ENCODE measurements at regions not wholly inside any gene's neighbourhood (a gene's known extent, or its start where the extent isn't known, plus 50 kb on each side); places are given as distances from the start of the nearest gene placed in this dataset.

- H4K20me1 ChIP-seq (ENCODE audit: insufficient read depth, low read length), result no peaks in the 10 kb centered on the region
- intact Hi-C loops (cut with micrococcal nuclease; ENCODE audit: unreplicated experiment), result no loop called here
- CTCF ChIA-PET (ENCODE audit: unreplicated experiment), result interaction anchor here (0.6 kb wide), 1 partner anchor 149 kb away, joined by 3 read pairs; no protein-coding TSS in a partner anchor
Measured at GRCh38 chr21:31408301-31409088, 64.4 kb upstream of the TIAM1 start.

GRCh38 chr21:31406510-31406909 lies 62.4 kb upstream of the TIAM1 start:
- no peaks in the 10 kb centered on the region for H4K20me1 ChIP-seq (ENCODE audit: insufficient read depth, low read length)
- no peaks in the 10 kb centered on the region for H3K36me3 ChIP-seq (ENCODE audit: insufficient read depth, low read length)
- no peaks in the 10 kb centered on the region for H3K9me2 ChIP-seq (ENCODE audit: insufficient read depth, low read length)
- no peak for TF ChIP-seq EZH2phosphoT487 (IDR thresholded peaks at IDR 0.05; ENCODE audit: borderline replicate concordance, low read depth, low read length)
- TF ChIP-seq CTCF (conservative IDR thresholded peaks at IDR 0.05; ENCODE audit: low read length), result no peak
- no peak overlapping the region for H3K4me2 ChIP-seq (ENCODE audit: low read length)
- no peak for DNase-seq (ENCODE audit: low spot score)
- no TSS peak for BruUV-seq (replicated peaks)
- H3K9me3 ChIP-seq (ENCODE audit: low read length), result no peaks in the 10 kb centered on the region
- intact Hi-C loops (cut with micrococcal nuclease; ENCODE audit: unreplicated experiment), result no loop called here
- H3K79me2 ChIP-seq (ENCODE audit: insufficient read depth, low read depth, low read length), result no peaks in the 10 kb centered on the region
- H3K4me1 ChIP-seq (ENCODE audit: insufficient read depth, low read length, poor library complexity, severe bottlenecking), result peaks cover 16% of the 10 kb centered on the region
- no peak overlapping the region for H3K27ac ChIP-seq (ENCODE audit: low read depth, low read length, poor library complexity, severe bottlenecking)
- H2AFZ ChIP-seq (ENCODE audit: low read length), result no peak overlapping the region
- ChIA-PET POLR2A (interaction anchor here (0.7 kb wide), 1 partner anchor 20 kb away, joined by 3 read pairs; no protein-coding TSS in a partner anchor), CTCF (ENCODE audit: unreplicated experiment) (no interaction called here)
- no peak overlapping the region for H3K4me3 ChIP-seq (ENCODE audit: low read depth, low read length, poor library complexity, severe bottlenecking)

More at GRCh38 chr21:31408301-31409088, 64.4 kb upstream of the TIAM1 start:
- Histone ChIP-seq H3K27ac (ENCODE audit: low read depth, low read length, poor library complexity, severe bottlenecking) (no peak overlapping the region), H3K36me3 (ENCODE audit: insufficient read depth, low read length) (no peaks in the 10 kb centered on the region), H3K4me3 (ENCODE audit: low read depth, low read length, poor library complexity, severe bottlenecking) (no peak overlapping the region), H2AFZ (ENCODE audit: low read length) (no peak overlapping the region), H3K4me2 (ENCODE audit: low read length) (no peak overlapping the region), H3K9me3 (ENCODE audit: low read length) (no peaks in the 10 kb centered on the region), H3K9me2 (ENCODE audit: insufficient read depth, low read length) (no peaks in the 10 kb centered on the region), H3K79me2 (ENCODE audit: insufficient read depth, low read depth, low read length) (no peaks in the 10 kb centered on the region), H3K4me1 (ENCODE audit: insufficient read depth, low read length, poor library complexity, severe bottlenecking) (peaks cover 18% of the 10 kb centered on the region)
- TF ChIP-seq EZH2phosphoT487 (IDR thresholded peaks at IDR 0.05; ENCODE audit: borderline replicate concordance, low read depth, low read length) (no peak), CTCF (conservative IDR thresholded peaks at IDR 0.05; ENCODE audit: low read length) (no peak)
- BruUV-seq (replicated peaks), result no TSS peak
- DNase-seq (ENCODE audit: low spot score), result no peak
- POLR2A ChIA-PET, result interaction anchor here (0.7 to 1.0 kb wide), 2 partner anchors 10 to 29 kb away, joined by 3 to 4 read pairs; no protein-coding TSS in a partner anchor

GRCh38 chr21:31405604-31406003 lies 61.5 kb upstream of the TIAM1 start:
- intact Hi-C loops (cut with micrococcal nuclease; ENCODE audit: unreplicated experiment), result no loop called here
- Histone ChIP-seq H3K4me3 (ENCODE audit: low read depth, low read length, poor library complexity, severe bottlenecking) (no peak overlapping the region), H2AFZ (ENCODE audit: low read length) (no peak overlapping the region), H3K4me1 (ENCODE audit: insufficient read depth, low read length, poor library complexity, severe bottlenecking) (peaks cover 11% of the 10 kb centered on the region), H3K9me3 (ENCODE audit: low read length) (no peaks in the 10 kb centered on the region), H3K79me2 (ENCODE audit: insufficient read depth, low read depth, low read length) (no peaks in the 10 kb centered on the region), H3K36me3 (ENCODE audit: insufficient read depth, low read length) (no peaks in the 10 kb centered on the region), H4K20me1 (ENCODE audit: insufficient read depth, low read length) (no peaks in the 10 kb centered on the region), H3K9me2 (ENCODE audit: insufficient read depth, low read length) (no peaks in the 10 kb centered on the region), H3K27ac (ENCODE audit: low read depth, low read length, poor library complexity, severe bottlenecking) (no peak overlapping the region), H3K4me2 (ENCODE audit: low read length) (no peak overlapping the region)
- CTCF ChIA-PET (ENCODE audit: unreplicated experiment), result no interaction called here
- no TSS peak for BruUV-seq (replicated peaks)
- TF ChIP-seq CTCF (conservative IDR thresholded peaks at IDR 0.05; ENCODE audit: low read length) (no peak), EZH2phosphoT487 (IDR thresholded peaks at IDR 0.05; ENCODE audit: borderline replicate concordance, low read depth, low read length) (no peak)
- DNase-seq (ENCODE audit: low spot score), result no peak
- POLR2A ChIA-PET, result no interaction called here
